GM12872 (cell line): ENCODE measurements at regions not wholly inside any gene's neighbourhood (a gene's known extent, or its start where the extent isn't known, plus 50 kb on each side); places are given as distances from the start of the nearest gene placed in this dataset.

ENCODE experiments used
- CTCF ChIP-seq: IDR thresholded peaks from 3 replicates; pipeline ENCODE4 v1.5.1; 2011; ENCODE audit warnings: low read depth, mild to moderate bottlenecking, low read length, moderate library complexity; ENCODE audit not compliant: insufficient read depth

DNA sequence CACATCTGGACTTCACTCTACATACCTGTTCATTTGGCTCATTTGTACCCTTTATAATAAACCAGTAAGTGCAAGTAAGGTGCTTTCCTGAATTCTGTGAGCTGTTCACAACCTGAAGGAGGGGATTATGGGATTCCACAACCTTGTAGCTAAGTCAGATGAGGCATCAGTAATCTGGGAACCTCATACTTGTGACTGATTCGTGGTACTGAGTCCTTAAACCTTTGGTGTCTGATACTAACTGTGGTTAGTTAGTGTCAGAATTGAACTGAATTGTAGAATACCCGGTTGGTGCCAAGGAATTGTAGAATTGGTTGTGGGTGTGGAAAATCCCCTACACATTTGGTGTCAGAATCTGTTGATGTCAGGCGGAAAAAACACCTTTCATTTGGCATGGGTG is 83.4 kb downstream of the TMX1 start:
- TF ChIP-seq CTCF: no peak

- TF ChIP-seq CTCF: no peak
Observed at GRCh38 chr14:51327376-51327775, 87.3 kb downstream of the TMX1 start.

DNA sequence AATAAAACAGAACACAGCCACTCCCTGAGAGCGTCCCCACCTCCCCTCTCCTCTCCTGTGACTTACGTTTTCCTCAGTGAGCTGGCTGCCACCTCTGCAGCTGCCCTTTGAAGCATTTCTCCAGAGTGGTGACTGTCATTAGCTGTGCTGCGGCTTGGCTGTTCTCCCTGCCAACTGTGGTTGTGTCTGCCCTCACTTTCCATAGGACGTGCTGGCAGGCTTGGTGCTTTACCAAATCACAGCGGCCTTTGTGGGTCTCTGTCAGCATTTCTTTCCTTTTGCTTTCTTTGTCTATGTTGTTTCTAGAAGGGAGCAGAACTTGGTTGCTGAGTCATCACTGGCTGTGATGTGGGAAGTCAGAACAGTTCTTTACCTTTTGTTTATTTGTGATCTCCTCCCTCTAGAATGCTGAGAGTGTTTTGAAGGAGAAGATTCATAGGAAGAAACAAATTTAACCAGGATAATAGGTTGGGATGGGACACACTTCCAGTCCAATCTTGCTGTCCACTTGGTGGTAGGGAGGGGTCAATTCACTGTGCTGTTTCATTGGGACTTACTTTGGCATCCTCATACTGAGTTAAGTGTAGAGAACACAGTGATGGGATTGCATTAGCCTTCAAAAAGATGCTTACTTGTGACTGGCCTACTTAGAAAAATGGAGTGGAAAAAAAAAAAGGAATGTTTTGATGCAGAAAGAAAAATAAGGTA is 88.2 kb downstream of the TMX1 start:
- TF ChIP-seq CTCF: no peak

DNA sequence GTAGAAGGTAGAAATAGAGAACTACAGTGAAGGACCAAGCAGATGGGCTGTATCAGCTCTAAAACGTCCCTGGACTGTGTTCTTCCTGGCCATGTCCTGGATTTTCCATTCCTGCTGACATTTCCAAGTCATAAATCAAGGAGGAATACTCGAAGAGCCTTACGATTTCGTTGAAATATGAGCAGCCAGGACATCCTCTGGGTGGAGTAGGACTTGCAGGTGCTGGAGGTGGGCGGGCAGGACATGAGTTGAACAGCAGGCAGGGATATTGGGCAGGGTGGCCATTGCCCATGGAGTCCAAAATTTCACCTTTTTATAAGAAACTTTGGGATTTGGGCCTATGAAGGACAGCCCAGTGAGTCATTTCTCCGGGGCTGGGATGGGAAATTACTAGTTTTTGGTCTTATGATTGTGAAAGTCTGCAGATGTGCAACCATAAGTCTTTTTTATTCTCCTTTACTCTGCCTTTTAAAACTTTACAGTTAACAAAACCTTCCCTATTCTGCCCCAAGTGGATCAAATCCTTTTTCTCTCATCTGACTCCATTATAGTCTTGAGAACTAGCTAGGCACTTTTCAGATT is 88.8 kb downstream of the TMX1 start:
- no peak for TF ChIP-seq CTCF

DNA sequence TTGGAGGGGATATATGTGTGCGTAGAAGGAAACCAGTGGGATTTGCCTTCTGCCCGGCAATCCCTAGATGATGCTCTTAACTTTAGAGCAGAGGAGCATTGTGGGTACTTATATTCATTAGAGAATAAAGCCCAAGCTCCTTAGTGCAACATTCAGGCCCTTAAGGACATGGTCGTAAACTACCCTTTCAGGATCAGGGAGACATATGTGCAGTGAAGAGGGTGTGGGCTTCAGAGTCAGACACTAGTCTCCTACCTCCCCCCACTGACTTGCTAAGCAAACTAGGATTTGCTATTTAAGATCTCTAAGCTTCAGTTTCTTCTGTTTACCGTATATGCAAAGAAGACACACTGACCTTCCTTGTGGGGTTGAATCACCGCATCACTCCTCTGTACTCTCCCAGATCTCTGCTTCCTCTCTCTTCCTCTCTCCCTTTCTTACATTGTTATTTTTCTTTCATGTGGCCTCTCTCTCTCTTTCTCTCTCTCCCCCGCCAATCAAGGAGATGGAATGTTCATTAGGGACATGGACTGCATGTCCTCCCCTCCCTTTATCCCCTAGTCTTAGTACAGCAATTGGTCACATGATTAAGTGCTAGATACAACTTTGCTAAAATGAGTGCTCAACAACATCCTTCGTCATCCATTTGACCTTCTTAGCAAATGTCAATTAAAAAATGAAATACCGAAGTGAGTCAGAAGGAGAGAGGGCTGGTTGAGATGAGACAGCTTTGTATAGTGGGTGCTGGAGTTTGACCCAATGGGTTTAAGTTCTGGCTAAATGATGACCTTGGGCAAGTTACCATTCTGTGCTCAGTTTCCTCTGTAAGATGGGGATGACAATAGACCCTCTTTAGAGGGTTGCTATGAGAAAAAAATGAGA is 91.7 kb downstream of the TMX1 start:
- TF ChIP-seq CTCF: no peak

DNA sequence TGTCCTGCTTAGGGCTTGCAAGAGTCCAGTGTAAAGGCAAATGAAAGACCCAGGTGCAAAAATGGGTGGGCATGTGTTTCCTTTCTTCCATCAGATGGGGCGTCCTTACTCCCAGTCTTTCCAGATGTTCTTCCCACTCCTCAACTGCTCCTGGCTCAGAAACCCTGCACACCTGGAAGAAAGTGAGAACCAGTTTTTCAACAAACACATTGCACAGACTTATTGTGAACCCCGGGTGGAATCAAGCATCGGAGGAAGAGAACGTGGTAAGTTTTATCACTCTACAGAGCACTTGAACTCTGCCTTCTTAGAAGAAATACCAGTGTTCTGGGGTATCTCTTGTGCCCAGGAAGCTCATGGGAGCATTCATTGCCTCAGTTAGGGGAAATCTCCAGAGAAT is 93.3 kb downstream of the TMX1 start:
- no peak for TF ChIP-seq CTCF

GRCh38 chr14:51333901-51334521 is 94.0 kb downstream of the TMX1 start:
- TF ChIP-seq CTCF: no peak
